Activated CD4-positive, alpha-beta T cell treated with anti-CD3 and anti-CD28 coated beads, Interleukin-2, Interleukin-6, amounts not matched to agents 100 ng/mL and 50 ng/mL, durations not matched to agents 16 hours and 8 hours (primary cell): ENCODE measurements at regions not wholly inside any gene's neighbourhood (a gene's known extent, or its start where the extent isn't known, plus 50 kb on each side); places are given as distances from the start of the nearest gene placed in this dataset.

Experiments
- DNase-seq: peaks from one replicate; pipeline ENCODE4 v3.0.0-alpha.2; 2020

GRCh38 chr20:54714817-54715216 lies 239.4 kb downstream of the DOK5 start:
- no peak for DNase-seq

GRCh38 chr20:54713727-54714126 lies 238.3 kb downstream of the DOK5 start:
- no peak for DNase-seq

- no peak for DNase-seq
Measured at GRCh38 chr20:54711071-54711470, 235.7 kb downstream of the DOK5 start.

GRCh38 chr20:54710341-54710740 lies 234.9 kb downstream of the DOK5 start:
- DNase-seq = no peak

GRCh38 chr20:54708229-54708628 lies 232.8 kb downstream of the DOK5 start:
- DNase-seq = no peak

GRCh38 chr20:54707801-54708200 lies 232.4 kb downstream of the DOK5 start:
- no peak for DNase-seq

GRCh38 chr20:54706581-54706980 lies 231.2 kb downstream of the DOK5 start:
- DNase-seq = no peak

- no peak for DNase-seq
Measured at GRCh38 chr20:54704032-54704635, 228.7 kb downstream of the DOK5 start.
